ENCODE measurements at regions not wholly inside any gene's neighbourhood (a gene's known extent, or its start where the extent isn't known, plus 50 kb on each side); places are given as distances from the start of the nearest gene placed in this dataset.

DNA sequence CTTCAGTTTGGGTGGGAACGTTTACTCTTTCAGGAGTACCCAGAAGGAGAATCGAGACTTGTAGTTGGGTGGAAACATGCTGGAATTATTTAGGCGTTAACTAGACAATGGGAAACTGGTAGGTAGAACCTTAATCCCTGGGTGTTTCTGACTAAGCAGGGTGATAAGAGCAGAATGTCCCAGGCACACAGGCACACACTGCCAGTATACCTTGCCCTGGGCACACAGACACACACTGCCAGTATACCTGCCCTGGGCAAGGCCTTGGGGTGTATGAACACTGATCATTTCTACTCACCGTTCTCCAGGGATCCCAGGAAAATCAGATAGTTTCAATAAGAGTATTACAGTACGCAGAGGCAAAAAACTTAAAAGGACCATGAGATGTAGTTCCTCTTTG, 115.5 kb downstream of the SNAPC1 start:
- Mint-ChIP-seq H3K36me3 (ENCODE audit: insufficient read depth) (peaks cover under 1% of the 10 kb centered on the region), H3K27me3 (peaks cover 92% of the 10 kb centered on the region), H3K9me3 (no peaks in the 10 kb centered on the region), H3K27ac (ENCODE audit: low read depth) (no peak overlapping the region), H3K4me3 (no peak overlapping the region), H3K4me1 (no peaks in the 10 kb centered on the region)
- ATAC-seq (replicated peaks; ENCODE audit: extremely low read depth, poor library complexity, severe bottlenecking): no peak
- DNase-seq (ENCODE audit: low spot score in 2 of 2): no peak

DNA sequence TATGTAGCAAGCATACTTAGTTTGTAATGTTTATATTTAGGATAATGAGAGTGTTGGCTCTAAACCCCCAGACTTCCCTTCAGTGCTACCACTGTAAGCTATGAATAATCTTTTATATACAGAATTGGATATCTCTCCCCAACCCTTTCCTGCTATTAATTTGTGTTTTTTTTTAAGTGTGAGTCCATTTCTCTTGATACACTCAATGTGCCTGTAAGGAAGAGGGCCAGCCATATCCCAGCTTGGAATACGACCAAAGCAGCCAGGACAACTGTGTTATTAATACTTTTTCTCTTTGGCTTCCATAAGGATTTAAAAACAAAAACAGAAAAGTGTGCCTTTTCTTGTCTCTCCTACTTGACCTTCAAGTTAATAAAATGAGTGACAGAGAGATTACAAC, 116.7 kb downstream of the SNAPC1 start:
- H3K4me1 Mint-ChIP-seq: no peaks in the 10 kb centered on the region
- H3K9me3 Mint-ChIP-seq: no peaks in the 10 kb centered on the region
- H3K27me3 Mint-ChIP-seq: peaks cover 92% of the 10 kb centered on the region
- H3K27ac Mint-ChIP-seq (ENCODE audit: low read depth): no peak overlapping the region
- no peak overlapping the region for H3K4me3 Mint-ChIP-seq
- no peak for ATAC-seq (replicated peaks; ENCODE audit: extremely low read depth, poor library complexity, severe bottlenecking)
- DNase-seq (ENCODE audit: low spot score in 2 of 2): no peak
- no peaks in the 10 kb centered on the region for H3K36me3 Mint-ChIP-seq (ENCODE audit: insufficient read depth)

DNA sequence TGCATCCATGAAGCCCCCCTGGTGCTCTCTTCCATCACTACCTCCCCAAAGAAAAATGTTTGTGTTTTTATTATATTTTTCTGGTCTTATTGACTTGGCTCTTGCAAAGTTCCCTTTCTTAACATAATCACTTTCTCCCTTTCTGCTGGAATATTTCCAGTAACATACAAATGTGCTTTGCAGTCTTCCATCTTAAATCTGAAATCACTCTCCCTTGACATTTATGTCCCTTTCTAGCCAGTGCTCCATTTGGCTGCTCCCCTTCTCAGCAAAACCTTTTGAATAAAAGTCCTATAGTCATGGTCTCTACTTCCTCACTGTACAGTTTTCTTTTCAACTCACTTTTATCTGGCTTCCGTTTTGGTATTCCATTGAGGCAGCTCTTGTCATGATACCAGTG, 118.8 kb downstream of the SNAPC1 start:
- H3K27me3 Mint-ChIP-seq: peaks cover 75% of the 10 kb centered on the region
- no peak for DNase-seq (ENCODE audit: low spot score in 2 of 2)
- ATAC-seq (replicated peaks; ENCODE audit: extremely low read depth, poor library complexity, severe bottlenecking): no peak
- H3K4me1 Mint-ChIP-seq: no peaks in the 10 kb centered on the region
- H3K27ac Mint-ChIP-seq (ENCODE audit: low read depth): no peak overlapping the region
- H3K4me3 Mint-ChIP-seq: no peak overlapping the region
- no peaks in the 10 kb centered on the region for H3K36me3 Mint-ChIP-seq (ENCODE audit: insufficient read depth)
- H3K9me3 Mint-ChIP-seq: no peaks in the 10 kb centered on the region

DNA sequence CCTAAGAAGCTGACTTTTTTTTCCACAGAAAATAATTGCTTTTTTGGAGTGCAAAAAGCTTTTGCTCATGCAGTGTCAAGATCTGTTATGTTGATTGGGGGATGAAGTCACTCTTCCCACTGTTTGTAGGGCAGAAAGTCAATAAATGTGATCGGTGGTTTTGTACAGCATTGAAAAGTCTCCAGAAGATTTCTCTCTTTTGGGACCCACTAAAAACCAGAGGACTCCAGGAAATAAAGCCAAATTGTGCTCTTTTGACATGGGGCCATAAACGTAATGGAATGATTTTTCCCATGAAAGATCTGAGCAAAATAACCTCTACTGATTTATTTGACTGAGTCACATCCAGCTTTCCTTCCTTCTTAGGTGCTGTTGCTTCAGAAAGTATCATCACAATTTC, 122.5 kb downstream of the SNAPC1 start:
- no peak for DNase-seq (ENCODE audit: low spot score in 2 of 2)
- Mint-ChIP-seq H3K27me3 (peaks cover 42% of the 10 kb centered on the region), H3K4me1 (peaks cover 4% of the 10 kb centered on the region), H3K9me3 (no peaks in the 10 kb centered on the region), H3K27ac (ENCODE audit: low read depth) (no peak overlapping the region), H3K36me3 (ENCODE audit: insufficient read depth) (no peaks in the 10 kb centered on the region), H3K4me3 (no peak overlapping the region)
- no peak for ATAC-seq (replicated peaks; ENCODE audit: extremely low read depth, poor library complexity, severe bottlenecking)

DNA sequence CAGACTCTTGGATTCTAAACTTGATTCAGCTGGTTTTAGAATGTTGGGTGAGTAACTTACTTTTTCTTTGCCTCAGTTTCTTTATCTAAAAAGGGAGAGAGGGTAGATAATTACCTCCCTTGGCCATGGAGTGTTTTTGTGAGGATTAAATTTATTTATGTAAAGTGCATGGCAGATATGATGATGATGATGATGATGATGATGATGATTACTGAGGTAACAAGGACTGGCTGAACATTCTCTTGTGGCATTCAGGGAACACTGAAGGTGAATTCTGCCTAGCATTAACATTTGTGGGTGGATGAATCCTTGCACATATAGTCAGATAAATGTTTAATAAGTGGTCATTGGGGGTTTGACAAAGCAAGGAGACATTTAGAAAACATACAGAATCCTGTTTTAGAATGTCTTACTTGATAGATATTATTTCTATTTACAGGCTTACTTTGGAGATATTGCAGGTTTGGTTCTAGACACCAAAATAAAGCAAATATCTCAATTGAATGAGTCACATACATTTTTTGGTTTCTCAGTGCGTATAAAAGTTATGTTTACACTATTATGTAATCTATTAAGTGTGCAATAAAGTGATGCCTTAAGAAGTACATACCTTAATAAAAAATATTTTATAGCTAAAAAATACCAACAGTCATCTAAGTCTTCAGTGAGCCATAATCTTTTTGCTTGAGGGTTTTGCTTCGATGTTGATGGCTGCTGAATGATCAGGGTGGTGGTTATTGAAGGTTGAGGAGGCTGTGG, 123.2 kb downstream of the SNAPC1 start:
- Mint-ChIP-seq H3K36me3 (ENCODE audit: insufficient read depth) (no peaks in the 10 kb centered on the region), H3K9me3 (no peaks in the 10 kb centered on the region), H3K4me1 (peaks cover 11% of the 10 kb centered on the region), H3K27me3 (peaks cover 35% of the 10 kb centered on the region), H3K27ac (ENCODE audit: low read depth) (no peak overlapping the region), H3K4me3 (no peak overlapping the region)
- DNase-seq (ENCODE audit: low spot score in 2 of 2): no peak
- no peak for ATAC-seq (replicated peaks; ENCODE audit: extremely low read depth, poor library complexity, severe bottlenecking)

DNA sequence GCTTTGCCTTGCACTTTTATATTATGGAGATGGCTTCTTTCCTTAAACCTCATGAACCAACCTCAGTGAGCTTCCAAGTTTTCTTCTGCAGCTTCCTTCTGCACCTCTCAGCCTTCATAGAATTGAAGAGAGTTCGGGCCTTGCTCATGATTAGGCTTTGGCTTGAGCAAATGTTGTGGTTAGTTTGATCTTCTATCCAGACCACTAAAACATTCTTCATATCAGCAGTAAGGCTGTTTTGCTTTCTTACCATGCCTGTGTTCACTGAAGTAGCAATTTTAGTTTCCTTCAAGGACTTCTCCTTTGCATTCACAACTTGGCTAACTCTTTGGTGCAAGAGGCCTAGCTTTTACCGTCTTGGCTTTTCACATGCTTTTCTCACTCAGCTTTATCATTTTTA, 125.4 kb downstream of the SNAPC1 start:
- no peaks in the 10 kb centered on the region for H3K9me3 Mint-ChIP-seq
- peaks cover 14% of the 10 kb centered on the region for H3K27me3 Mint-ChIP-seq
- H3K4me1 Mint-ChIP-seq: peaks cover 19% of the 10 kb centered on the region
- ATAC-seq (replicated peaks; ENCODE audit: extremely low read depth, poor library complexity, severe bottlenecking) (no peak), DNase-seq (ENCODE audit: low spot score in 2 of 2) (no peak)
- no peak overlapping the region for H3K27ac Mint-ChIP-seq (ENCODE audit: low read depth)
- H3K36me3 Mint-ChIP-seq (ENCODE audit: insufficient read depth): no peaks in the 10 kb centered on the region
- H3K4me3 Mint-ChIP-seq: no peak overlapping the region

DNA sequence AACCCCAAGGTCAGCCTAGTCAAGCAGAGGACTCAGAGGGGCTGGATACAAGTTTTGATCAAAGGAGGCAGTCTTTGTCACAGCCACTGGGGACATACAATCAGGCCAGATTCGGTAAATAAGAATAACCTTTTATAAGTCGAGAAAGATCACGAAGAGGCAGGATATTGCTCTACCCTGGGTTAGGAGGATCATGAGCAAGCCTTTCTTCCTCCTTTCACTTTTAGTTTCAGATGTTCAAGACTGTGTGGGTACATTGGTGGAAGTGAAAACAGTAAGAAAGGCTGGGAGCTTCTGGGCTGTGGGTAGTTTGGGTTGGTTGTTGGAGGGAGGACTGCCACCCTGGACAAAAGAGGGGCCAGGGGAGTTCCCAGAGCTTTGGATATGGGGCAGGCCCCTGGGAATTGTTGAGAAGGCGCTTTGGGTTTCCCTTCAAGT, 127.7 kb downstream of the SNAPC1 start:
- Mint-ChIP-seq H3K4me1 (peaks cover 19% of the 10 kb centered on the region), H3K27me3 (no peaks in the 10 kb centered on the region), H3K36me3 (ENCODE audit: insufficient read depth) (no peaks in the 10 kb centered on the region), H3K9me3 (no peaks in the 10 kb centered on the region), H3K27ac (ENCODE audit: low read depth) (peak overlapping the region; percentile 83), H3K4me3 (peak overlapping the region; percentile 48)
- ATAC-seq (replicated peaks; ENCODE audit: extremely low read depth, poor library complexity, severe bottlenecking) (peak; percentile 96), DNase-seq (ENCODE audit: low spot score in 2 of 2) (peak in 1 of 2 donors; percentile 11)

DNA sequence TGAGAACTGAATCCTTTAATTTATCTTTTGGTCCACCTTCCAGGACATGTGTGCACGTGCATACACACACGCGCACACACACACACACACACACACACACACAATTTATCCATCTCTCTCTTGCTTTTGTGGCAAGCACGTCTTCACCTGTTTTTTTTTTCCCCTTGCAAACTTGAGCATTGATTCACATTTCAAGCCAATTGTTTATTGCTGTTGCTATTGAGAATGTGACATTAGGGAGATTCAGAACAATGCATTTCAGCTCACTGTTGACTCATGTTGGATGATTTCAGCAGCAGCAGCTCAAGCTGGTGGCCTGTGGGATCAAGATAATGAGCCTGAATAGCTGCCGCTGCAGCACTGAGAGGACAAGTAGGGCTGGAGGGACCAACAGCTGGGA, 128.9 kb downstream of the SNAPC1 start:
- DNase-seq (ENCODE audit: low spot score in 2 of 2): no peak
- no peak for ATAC-seq (replicated peaks; ENCODE audit: extremely low read depth, poor library complexity, severe bottlenecking)
- peaks cover 19% of the 10 kb centered on the region for H3K4me1 Mint-ChIP-seq
- no peaks in the 10 kb centered on the region for H3K27me3 Mint-ChIP-seq
- no peak overlapping the region for H3K4me3 Mint-ChIP-seq
- H3K36me3 Mint-ChIP-seq (ENCODE audit: insufficient read depth): no peaks in the 10 kb centered on the region
- no peak overlapping the region for H3K27ac Mint-ChIP-seq (ENCODE audit: low read depth)
- H3K9me3 Mint-ChIP-seq: no peaks in the 10 kb centered on the region

DNA sequence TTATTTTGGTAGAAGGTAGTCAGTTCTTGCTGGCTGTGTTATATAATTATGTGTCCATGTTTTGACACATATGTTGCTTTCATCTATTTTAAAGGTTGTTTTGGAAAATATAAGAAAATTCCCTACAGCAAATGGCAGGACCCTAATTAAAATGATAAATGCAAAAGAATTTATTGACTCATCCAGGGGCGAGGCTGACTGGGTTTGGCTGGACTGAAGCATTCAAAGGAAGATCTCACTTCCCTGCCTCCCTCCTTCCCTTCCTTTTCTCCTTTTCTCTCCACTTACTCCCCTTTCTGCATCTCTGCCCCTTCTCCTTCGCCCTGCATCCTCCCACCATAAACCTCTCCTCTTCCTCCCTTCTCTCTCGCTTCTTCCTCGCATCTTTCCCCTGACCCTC, 129.6 kb downstream of the SNAPC1 start:
- no peaks in the 10 kb centered on the region for H3K9me3 Mint-ChIP-seq
- no peak for ATAC-seq (replicated peaks; ENCODE audit: extremely low read depth, poor library complexity, severe bottlenecking)
- H3K27me3 Mint-ChIP-seq: no peaks in the 10 kb centered on the region
- no peak overlapping the region for H3K4me3 Mint-ChIP-seq
- H3K36me3 Mint-ChIP-seq (ENCODE audit: insufficient read depth): no peaks in the 10 kb centered on the region
- no peak overlapping the region for H3K27ac Mint-ChIP-seq (ENCODE audit: low read depth)
- peaks cover 19% of the 10 kb centered on the region for H3K4me1 Mint-ChIP-seq
- no peak for DNase-seq (ENCODE audit: low spot score in 2 of 2)

DNA sequence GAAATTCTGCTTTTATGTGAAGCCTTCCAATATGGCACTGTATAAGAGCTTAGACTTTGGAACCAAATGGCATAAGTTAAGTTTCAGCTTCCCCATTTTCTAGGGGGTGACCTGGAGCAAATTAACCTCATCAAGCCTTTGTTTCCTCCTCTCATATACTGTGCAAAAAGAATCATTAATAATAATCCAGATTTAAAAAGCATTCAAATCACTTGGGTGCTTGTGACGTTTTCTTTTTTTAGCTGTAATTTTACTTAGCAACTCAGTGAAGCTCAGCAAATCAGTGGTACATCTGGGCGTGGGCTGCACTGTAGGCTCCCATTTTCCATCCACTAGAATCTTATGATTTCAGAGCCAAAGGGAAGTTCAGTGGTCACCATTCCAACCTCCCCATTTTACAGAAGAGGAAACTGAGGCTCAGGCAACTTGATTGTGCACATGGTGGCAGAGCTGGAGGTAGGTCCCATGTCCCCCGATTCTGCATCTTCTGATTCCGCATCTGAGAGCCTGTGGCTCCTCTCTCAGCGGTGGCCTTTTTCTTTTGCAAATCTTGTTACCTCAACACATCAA, 131.2 kb downstream of the SNAPC1 start:
- DNase-seq (ENCODE audit: low spot score in 2 of 2): no peak
- no peak for ATAC-seq (replicated peaks; ENCODE audit: extremely low read depth, poor library complexity, severe bottlenecking)
- Mint-ChIP-seq H3K9me3 (no peaks in the 10 kb centered on the region), H3K4me1 (peaks cover 19% of the 10 kb centered on the region), H3K27me3 (peaks cover 7% of the 10 kb centered on the region), H3K27ac (ENCODE audit: low read depth) (no peak overlapping the region), H3K4me3 (no peak overlapping the region), H3K36me3 (ENCODE audit: insufficient read depth) (no peaks in the 10 kb centered on the region)

DNA sequence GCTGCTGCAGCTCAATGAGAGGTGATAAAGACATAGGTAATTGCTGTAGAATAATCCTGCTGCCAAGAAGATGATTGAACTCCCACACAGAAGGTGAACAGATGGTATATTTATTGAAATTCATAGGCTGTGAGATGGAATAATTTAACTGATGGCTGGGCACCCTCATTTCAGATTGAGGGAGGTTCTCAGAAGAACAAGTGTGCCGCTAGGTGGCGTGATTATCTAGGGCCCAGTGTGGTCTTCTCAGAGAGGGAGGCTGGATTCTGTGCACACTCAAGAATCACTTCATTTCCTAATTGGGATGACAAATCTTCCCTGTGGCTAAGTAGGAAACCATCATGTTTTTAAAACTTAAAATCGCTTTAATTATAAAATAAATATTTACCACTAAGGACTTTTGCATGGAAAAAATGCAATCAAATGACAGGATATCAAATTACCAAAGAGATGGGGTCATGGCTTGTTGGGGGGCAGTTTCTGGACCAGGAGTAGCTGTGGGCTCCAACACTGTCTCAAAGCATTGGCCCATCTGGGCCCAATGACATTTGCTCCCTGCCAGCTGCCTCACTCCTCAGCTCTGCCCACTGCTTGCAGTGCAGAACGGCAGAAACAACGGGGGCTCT, 132.3 kb downstream of the SNAPC1 start:
- Mint-ChIP-seq H3K9me3 (no peaks in the 10 kb centered on the region), H3K4me1 (peaks cover 16% of the 10 kb centered on the region), H3K4me3 (no peak overlapping the region), H3K27me3 (peaks cover 9% of the 10 kb centered on the region), H3K36me3 (ENCODE audit: insufficient read depth) (no peaks in the 10 kb centered on the region), H3K27ac (ENCODE audit: low read depth) (no peak overlapping the region)
- ATAC-seq (replicated peaks; ENCODE audit: extremely low read depth, poor library complexity, severe bottlenecking) (no peak), DNase-seq (ENCODE audit: low spot score in 2 of 2) (peak; percentile 18 to 24)

DNA sequence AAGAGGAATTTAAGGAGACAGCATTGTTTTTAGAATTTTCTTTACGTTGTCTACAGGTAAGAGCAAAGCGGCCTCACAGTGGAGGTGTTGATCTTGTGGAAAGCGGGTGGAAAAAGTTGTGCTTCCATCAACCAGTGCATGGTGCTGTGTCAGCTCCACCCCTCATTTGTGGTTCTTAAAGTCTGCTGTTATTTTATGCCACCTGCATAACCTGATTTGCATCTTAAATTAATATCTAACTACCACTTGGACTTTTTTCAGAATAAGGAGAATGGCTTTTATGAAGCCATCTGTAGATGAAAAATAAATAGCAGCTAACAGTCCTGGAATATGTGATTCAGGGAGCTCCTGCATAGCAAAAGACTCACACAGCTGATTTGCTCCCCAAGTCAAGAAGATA, 135.1 kb downstream of the SNAPC1 start:
- DNase-seq (ENCODE audit: low spot score in 2 of 2) (no peak), ATAC-seq (replicated peaks; ENCODE audit: extremely low read depth, poor library complexity, severe bottlenecking) (no peak)
- no peak overlapping the region for H3K4me3 Mint-ChIP-seq
- H3K27me3 Mint-ChIP-seq: peaks cover 9% of the 10 kb centered on the region
- H3K9me3 Mint-ChIP-seq: no peaks in the 10 kb centered on the region
- no peaks in the 10 kb centered on the region for H3K36me3 Mint-ChIP-seq (ENCODE audit: insufficient read depth)
- H3K27ac Mint-ChIP-seq (ENCODE audit: low read depth): no peak overlapping the region
- H3K4me1 Mint-ChIP-seq: no peaks in the 10 kb centered on the region

GRCh38 chr14:61898568-61898967, 136.3 kb downstream of the SNAPC1 start:
- Mint-ChIP-seq H3K27me3 (peaks cover 9% of the 10 kb centered on the region), H3K4me3 (no peak overlapping the region), H3K36me3 (ENCODE audit: insufficient read depth) (no peaks in the 10 kb centered on the region), H3K27ac (ENCODE audit: low read depth) (no peak overlapping the region), H3K9me3 (no peaks in the 10 kb centered on the region), H3K4me1 (no peaks in the 10 kb centered on the region)
- DNase-seq (ENCODE audit: low spot score in 2 of 2): no peak
- ATAC-seq (replicated peaks; ENCODE audit: extremely low read depth, poor library complexity, severe bottlenecking): no peak

All from central memory CD8-positive, alpha-beta T cell (primary cell).